GM21786 (cell line): ENCODE measurements at regions not wholly inside any gene's neighbourhood (a gene's known extent, or its start where the extent isn't known, plus 50 kb on each side); places are given as distances from the start of the nearest gene placed in this dataset.
"Not testable (repeated sequence)": the region's sequence is repeated elsewhere in the genome, so short reads cannot be mapped to it uniquely, and the experiment has no call there.

Experiments used
- ATAC-seq: cut with Tn5 transposase; IDR thresholded peaks from one replicate; pipeline ENCODE4 v1.9.1; 2021; ENCODE audit not compliant: unreplicated experiment

GRCh38 chr2:180927030-180927686 lies 53.2 kb upstream of the UBE2E3 start:
- no peak for ATAC-seq

DNA sequence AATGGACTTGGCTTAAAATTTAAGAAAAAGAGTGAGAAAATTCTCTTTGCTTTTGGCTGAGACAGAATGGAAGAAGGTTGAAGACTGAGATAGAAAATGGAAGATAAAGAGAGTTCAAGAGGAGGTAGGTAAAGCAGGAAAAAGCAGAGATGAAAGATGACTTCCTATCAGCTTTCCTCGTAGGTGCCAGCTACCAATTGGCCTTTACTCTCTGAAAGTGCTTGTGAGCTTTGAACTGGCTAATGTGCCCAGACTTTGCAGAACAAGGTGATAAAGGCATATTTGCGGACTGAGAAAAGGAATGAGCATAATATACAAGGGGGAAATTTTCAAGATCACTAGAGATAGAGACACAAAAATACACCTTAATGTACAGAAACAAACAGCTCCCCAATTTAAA lies 54.7 kb upstream of the UBE2E3 start:
- ATAC-seq: no peak

- ATAC-seq: no peak
These were observed 56.3 kb upstream of the UBE2E3 start for GRCh38 chr2:180924063-180924462.

DNA sequence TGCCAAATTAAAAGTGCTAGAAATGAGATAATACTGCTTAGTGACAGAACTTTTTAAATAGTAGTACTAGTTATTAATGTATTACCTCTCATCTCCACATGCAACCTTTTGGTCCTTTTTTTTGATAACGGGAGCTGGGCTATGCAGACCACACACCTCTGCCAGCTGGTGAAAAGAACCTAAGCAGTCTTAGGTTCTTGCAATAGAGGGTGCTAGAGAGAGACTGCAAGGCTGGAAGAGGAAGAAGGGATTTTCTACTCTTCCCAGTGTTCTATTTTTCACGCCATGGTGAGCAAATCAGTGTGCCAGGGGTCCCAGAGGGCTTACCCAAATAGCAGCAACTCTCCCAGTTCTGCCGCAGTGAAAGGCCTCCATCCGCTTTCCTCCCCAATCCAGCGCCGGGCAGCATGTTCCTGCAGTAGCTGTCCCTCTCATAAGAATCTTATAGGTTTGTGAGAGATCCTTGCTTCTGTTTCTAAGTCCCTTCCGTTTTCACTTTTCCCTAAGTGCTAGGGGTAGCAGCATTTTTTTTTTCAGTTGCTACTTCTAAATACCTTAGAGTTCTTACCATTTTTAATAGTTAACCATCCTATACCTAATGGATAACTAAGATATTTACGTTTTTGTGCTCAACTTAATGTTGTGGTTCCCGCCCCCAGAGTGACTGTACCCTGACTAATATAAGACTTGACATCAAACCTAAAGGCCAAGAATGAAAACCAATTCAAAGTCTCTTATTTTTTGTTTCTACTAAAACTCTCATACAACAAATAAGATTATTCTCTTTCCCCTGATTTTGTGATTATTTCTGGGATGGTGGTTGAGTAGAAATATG lies 69.4 kb upstream of the UBE2E3 start:
- ATAC-seq: no peak

- ATAC-seq: no peak
These were observed 72.7 kb upstream of the UBE2E3 start for GRCh38 chr2:180907731-180908130.

GRCh38 chr2:180905461-180905860 lies 74.9 kb upstream of the UBE2E3 start:
- ATAC-seq: no peak

DNA sequence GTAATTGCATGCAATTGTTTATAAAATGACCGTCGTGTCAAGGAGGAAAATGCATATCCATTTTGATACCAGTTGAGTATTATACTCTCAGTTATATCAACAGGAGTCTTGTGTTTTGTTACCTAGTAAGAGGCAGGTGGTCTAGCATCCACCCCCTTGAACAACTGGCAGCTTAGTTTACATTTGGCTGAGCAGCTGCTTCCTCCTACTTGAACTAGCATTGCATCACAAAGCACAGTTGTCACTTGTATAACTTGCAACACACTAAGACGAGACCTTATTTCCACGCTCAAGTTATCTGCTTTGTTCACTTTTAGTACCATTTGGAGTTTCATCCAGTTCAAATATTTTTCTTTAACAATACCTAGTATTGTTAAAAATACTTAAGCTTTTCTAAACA lies 75.4 kb upstream of the UBE2E3 start:
- ATAC-seq: no peak

- ATAC-seq: no peak
These were observed 79.1 kb upstream of the UBE2E3 start for GRCh38 chr2:180901331-180901730.

GRCh38 chr2:180893752-180894151 lies 86.7 kb upstream of the UBE2E3 start:
- ATAC-seq: no peak

DNA sequence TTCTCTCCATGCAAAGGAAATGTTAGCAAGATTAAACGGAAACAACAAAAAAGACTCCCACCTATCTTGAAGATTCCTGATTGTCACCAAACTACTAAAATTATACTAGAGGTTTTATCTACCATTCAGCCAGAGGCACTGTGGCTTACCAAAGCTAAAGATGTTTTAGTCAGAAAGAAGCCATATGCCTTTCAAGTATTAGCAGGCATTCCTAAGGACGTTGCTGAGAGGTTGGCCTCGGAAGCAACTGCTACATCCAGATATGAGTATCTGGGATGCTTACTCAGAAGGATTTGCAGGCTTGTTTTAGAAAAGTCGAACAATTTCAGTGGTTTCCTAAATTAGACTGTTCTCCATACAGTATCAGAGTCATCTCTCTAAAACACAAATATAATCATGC lies 88.3 kb upstream of the UBE2E3 start:
- ATAC-seq: no peak

DNA sequence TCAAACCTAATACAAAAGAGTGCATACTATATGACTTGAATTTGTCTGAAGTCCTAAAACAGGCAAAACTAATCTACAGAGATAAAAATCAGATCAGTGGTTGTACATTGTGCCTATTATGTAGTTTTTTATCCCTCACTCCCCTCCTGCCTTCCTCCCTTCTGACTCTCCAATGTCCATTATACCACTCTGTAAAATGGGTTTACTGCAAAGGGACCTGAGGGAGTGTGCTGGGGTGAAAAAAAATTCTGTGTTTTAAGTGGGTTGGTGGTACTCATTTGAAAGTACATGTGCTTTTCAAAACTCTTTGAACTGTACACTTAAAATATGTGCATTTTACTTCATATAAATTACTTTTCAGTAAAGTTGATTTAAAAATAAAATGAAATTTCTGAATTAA lies 89.0 kb upstream of the UBE2E3 start:
- no peak for ATAC-seq

DNA sequence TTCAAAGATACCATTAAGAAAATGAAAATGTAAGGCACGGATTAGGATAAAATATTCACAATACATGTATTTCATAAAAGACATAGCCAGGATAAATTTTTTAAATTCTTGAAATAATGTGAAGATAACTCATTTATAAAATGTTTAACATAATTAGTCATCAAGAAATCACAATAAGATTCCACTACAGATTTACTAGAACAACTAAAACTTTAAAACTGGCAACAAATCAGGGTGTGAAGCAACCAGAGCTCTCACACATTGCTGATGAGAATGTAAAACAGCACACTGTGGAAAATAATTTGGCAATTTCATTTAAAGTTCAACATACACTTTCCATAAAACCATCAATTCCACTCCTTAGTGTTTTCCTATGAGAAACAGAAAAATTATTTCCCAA lies 89.6 kb upstream of the UBE2E3 start:
- no peak for ATAC-seq

DNA sequence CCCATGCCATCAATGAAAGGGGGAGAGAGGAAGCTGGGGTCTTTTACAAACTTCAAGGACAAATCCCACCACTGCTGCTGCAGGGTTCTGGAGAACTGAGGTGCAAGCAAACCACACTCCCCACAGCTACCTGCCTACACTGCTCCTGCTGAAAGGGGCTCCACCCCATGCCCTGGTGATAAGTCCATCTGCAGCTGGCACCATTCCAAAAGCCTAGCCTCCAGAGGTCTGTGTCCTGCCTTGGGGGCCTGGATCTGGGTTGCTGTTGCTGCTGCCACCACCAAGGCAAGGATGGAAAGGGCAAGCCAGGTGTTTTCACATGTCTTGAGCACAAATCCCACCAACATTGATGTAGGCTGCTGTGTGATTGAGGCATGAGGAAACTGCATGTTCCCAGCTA lies 97.4 kb upstream of the UBE2E3 start:
- ATAC-seq: no peak

- no peak for ATAC-seq
These were observed 103.9 kb upstream of the UBE2E3 start for GRCh38 chr2:180876506-180876905.

DNA sequence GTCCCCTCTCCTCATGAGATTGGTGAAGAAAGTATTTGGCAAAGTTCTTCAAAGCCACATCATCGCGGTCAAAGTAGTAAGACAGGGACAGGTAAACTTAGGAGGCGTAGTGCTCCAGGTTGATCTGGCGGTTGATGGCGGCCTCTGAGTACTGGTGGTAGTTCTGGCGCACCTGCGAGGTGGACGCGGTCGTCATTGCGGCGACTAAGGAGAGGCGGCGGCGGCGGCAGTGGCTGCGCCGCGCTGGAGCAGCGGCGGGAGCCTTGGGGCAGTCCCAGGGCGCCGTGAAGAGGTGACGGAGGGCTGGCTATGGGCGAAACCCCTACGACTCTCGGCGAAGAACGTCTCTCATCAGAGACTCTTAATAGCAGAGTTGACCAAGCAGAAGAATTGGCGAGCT lies 107.2 kb upstream of the UBE2E3 start:
- ATAC-seq: no peak

DNA sequence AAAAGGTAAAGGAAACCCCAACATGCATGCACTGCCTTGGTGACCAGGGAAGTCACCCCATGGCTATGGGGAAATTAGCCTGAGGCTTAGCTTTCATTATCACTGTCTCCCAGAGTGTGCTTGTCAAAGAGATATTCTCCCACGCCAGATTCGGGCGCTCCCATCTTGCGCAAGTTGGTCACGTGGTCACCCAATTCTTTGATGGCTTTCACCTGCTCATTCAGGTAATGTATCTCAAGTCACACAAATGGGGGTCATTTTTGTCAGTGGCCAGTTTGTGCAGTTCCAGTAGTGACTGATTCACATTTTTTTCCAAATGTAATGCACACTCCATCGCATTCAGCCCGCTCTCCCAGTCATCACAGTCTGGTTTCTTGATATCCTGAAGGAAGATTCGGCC lies 107.6 kb upstream of the UBE2E3 start:
- not testable (repeated sequence) for ATAC-seq

DNA sequence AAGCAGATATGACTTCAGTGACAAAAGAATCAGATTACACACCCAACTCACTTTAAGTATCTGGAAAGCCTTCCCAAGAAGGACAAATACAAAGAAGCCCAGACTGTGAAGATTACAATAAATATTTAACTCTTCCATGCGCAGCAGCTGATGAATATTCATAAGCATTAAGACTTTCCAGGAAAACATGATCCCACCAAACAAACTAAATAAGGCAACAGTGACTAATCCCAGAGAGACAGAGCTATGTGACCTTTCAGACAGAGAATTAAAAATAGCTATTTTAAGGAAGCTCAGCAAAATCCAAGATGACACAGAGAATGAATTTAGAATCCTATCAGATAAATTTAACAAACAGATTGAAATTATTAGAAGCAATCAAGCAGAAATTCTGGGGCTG lies 108.2 kb upstream of the UBE2E3 start:
- ATAC-seq: no peak

- no peak for ATAC-seq
These were observed 108.8 kb upstream of the UBE2E3 start for GRCh38 chr2:180871649-180872048.

DNA sequence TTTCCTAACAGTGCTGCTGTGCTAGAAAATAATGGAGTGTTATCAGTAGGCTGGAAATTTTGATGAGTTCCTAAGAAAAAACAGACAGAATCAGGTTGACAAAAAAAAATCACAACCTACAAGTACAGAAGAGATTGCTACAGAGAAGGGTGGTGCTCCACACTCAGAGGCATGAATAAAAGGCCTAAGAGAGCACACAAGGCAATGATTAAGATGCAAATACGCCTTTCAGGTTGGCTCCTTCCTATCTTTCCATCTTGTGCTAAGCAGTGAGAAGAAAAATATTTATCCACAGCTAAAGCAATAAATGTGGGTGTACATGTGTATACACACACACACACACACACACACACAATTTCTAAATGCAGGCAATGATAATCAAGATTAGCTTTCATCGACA lies 130.6 kb upstream of the UBE2E3 start:
- ATAC-seq: no peak

GRCh38 chr2:180848393-180848792 lies 132.0 kb upstream of the UBE2E3 start:
- ATAC-seq: no peak

DNA sequence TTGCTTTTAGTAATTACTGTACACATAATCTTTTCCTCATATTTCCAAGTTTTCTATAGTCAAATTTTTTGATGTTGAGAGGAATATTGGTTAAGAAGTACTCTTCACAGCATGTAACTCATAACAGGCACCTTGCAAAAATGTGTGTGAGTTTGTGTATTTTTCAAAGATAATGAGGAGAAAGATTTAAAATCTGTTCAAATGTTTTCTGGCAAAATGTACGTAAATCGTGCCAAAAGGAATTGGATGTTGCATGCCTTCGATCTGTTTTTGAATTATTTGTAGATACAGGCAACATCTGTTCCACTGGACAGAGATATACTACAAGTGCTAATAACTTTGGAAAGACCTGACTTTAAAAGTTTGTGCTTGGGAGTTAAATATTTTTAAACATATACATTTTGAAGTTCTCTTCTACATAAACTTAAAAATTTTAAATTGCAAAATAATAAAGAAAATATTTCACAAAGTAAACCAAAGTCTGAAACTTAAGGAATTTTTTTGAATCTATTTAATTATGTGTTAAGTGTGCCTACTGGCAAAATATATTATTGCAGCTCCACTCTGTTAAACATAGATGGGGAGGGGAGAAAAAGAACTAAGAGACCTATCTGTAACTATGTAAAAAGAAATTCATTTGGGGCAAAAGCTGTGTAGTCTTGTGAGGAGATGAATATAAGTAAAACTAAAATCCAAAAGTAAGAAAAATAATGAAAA lies 133.5 kb upstream of the UBE2E3 start:
- ATAC-seq: no peak

GRCh38 chr2:180842461-180842860 lies 137.9 kb upstream of the UBE2E3 start:
- no peak for ATAC-seq
